Stimulated activated CD4-positive, alpha-beta T cell treated with anti-CD3 and anti-CD28 coated beads, Interleukin-2, amount 100 ng/mL, for 48 hours (primary cell): ENCODE measurements at regions not wholly inside any gene's neighbourhood (a gene's known extent, or its start where the extent isn't known, plus 50 kb on each side); places are given as distances from the start of the nearest gene placed in this dataset.
"Not testable (repeated sequence)": the region's sequence is repeated elsewhere in the genome, so short reads cannot be mapped to it uniquely, and the experiment has no call there.

Source experiments
- DNase-seq, 2 donors: peaks; one replicate each; pipeline ENCODE4 v3.0.0-alpha.2; 2020

- not testable (repeated sequence) for DNase-seq
Measured at GRCh38 chrX:1053600-1053999, 158.8 kb downstream of the CRLF2 start.

- DNase-seq = no peak
Measured at GRCh38 chrX:1053072-1053471, 159.4 kb downstream of the CRLF2 start.

GRCh38 chrX:1052021-1052420, 160.4 kb downstream of the CRLF2 start:
- DNase-seq = no peak

- DNase-seq = no peak
Measured at GRCh38 chrX:1051421-1051820, 161.0 kb downstream of the CRLF2 start.

- DNase-seq = no peak
Measured at GRCh38 chrX:1045680-1046314, 166.7 kb downstream of the CRLF2 start.

- DNase-seq = no peak
Measured at GRCh38 chrX:1041091-1041490, 171.4 kb downstream of the CRLF2 start.

GRCh38 chrX:1035931-1036330, 176.5 kb downstream of the CRLF2 start:
- not testable (repeated sequence) for DNase-seq

GRCh38 chrX:1035206-1035605, 177.2 kb downstream of the CRLF2 start:
- no peak for DNase-seq

GRCh38 chrX:1034717-1035116, 177.7 kb downstream of the CRLF2 start:
- no peak for DNase-seq

GRCh38 chrX:1031521-1032430, 180.7 kb downstream of the CRLF2 start:
- no peak for DNase-seq

- no peak for DNase-seq
Measured at GRCh38 chrX:1029494-1029893, 183.0 kb downstream of the CRLF2 start.

GRCh38 chrX:1027680-1028079, 184.8 kb downstream of the CRLF2 start:
- DNase-seq = no peak

GRCh38 chrX:1027133-1027532, 185.3 kb downstream of the CRLF2 start:
- no peak for DNase-seq

- DNase-seq = no peak
Measured at GRCh38 chrX:1026263-1027015, 186.0 kb downstream of the CRLF2 start.

GRCh38 chrX:1025413-1025812, 187.0 kb downstream of the CRLF2 start:
- no peak for DNase-seq

- no peak for DNase-seq
Measured at GRCh38 chrX:1023676-1024075, 188.8 kb downstream of the CRLF2 start.

- not testable (repeated sequence) for DNase-seq
Measured at GRCh38 chrX:1021314-1021993, 191.0 kb downstream of the CRLF2 start.

GRCh38 chrX:1020634-1021166, 191.7 kb downstream of the CRLF2 start:
- DNase-seq = no peak

- not testable (repeated sequence) for DNase-seq
Measured at GRCh38 chrX:1016926-1017325, 195.5 kb downstream of the CRLF2 start.

- not testable (repeated sequence) for DNase-seq
Measured at GRCh38 chrX:1016281-1016680, 196.2 kb downstream of the CRLF2 start.

- no peak for DNase-seq
Measured at GRCh38 chrX:1012678-1013300, 199.7 kb downstream of the CRLF2 start.

- no peak for DNase-seq
Measured at GRCh38 chrX:1011691-1012283, 200.7 kb downstream of the CRLF2 start.
